ENCODE measurements at regions not wholly inside any gene's neighbourhood (a gene's known extent, or its start where the extent isn't known, plus 50 kb on each side); places are given as distances from the start of the nearest gene placed in this dataset.

- DNase-seq (ENCODE audit: low spot score): no peak
These were observed 1631.5 kb upstream of the LRRTM3 start for GRCh38 chr10:65294329-65294728.

GRCh38 chr10:65301181-65301580 is 1624.7 kb upstream of the LRRTM3 start:
- no peak for DNase-seq (ENCODE audit: low spot score)

GRCh38 chr10:65306201-65306600 is 1619.6 kb upstream of the LRRTM3 start:
- DNase-seq (ENCODE audit: low spot score): no peak

GRCh38 chr10:65312876-65313275 is 1613.0 kb upstream of the LRRTM3 start:
- no peak for DNase-seq (ENCODE audit: low spot score)

GRCh38 chr10:65313406-65313805 is 1612.4 kb upstream of the LRRTM3 start:
- DNase-seq (ENCODE audit: low spot score): no peak

- no peak for DNase-seq (ENCODE audit: low spot score)
These were observed 1611.6 kb upstream of the LRRTM3 start for GRCh38 chr10:65314253-65314652.

- DNase-seq (ENCODE audit: low spot score): peak; percentile 2
These were observed 1606.3 kb upstream of the LRRTM3 start for GRCh38 chr10:65319493-65319892.

- no peak for DNase-seq (ENCODE audit: low spot score)
These were observed 1605.4 kb upstream of the LRRTM3 start for GRCh38 chr10:65320236-65321026.

- no peak for DNase-seq (ENCODE audit: low spot score)
These were observed 1602.0 kb upstream of the LRRTM3 start for GRCh38 chr10:65323802-65324201.

GRCh38 chr10:65325913-65326312 is 1599.9 kb upstream of the LRRTM3 start:
- no peak for DNase-seq (ENCODE audit: low spot score)

- no peak for DNase-seq (ENCODE audit: low spot score)
These were observed 1597.3 kb upstream of the LRRTM3 start for GRCh38 chr10:65328486-65328885.

- DNase-seq (ENCODE audit: low spot score): no peak
These were observed 1590.5 kb upstream of the LRRTM3 start for GRCh38 chr10:65335311-65335710.

GRCh38 chr10:65340340-65340739 is 1585.5 kb upstream of the LRRTM3 start:
- no peak for DNase-seq (ENCODE audit: low spot score)

GRCh38 chr10:65341323-65341925 is 1584.4 kb upstream of the LRRTM3 start:
- no peak for DNase-seq (ENCODE audit: low spot score)

GRCh38 chr10:65342245-65342644 is 1583.6 kb upstream of the LRRTM3 start:
- DNase-seq (ENCODE audit: low spot score): no peak

- no peak for DNase-seq (ENCODE audit: low spot score)
These were observed 1579.4 kb upstream of the LRRTM3 start for GRCh38 chr10:65346466-65346865.

- no peak for DNase-seq (ENCODE audit: low spot score)
These were observed 1577.2 kb upstream of the LRRTM3 start for GRCh38 chr10:65348637-65349036.

- no peak for DNase-seq (ENCODE audit: low spot score)
These were observed 1575.2 kb upstream of the LRRTM3 start for GRCh38 chr10:65350611-65351010.

- DNase-seq (ENCODE audit: low spot score): no peak
These were observed 1570.6 kb upstream of the LRRTM3 start for GRCh38 chr10:65355141-65355680.

GRCh38 chr10:65358565-65358964 is 1567.3 kb upstream of the LRRTM3 start:
- DNase-seq (ENCODE audit: low spot score): peak; percentile 39

- DNase-seq (ENCODE audit: low spot score): no peak
These were observed 1565.3 kb upstream of the LRRTM3 start for GRCh38 chr10:65360497-65360896.

- no peak for DNase-seq (ENCODE audit: low spot score)
These were observed 1560.0 kb upstream of the LRRTM3 start for GRCh38 chr10:65365878-65366277.

GRCh38 chr10:65367706-65368105 is 1558.1 kb upstream of the LRRTM3 start:
- DNase-seq (ENCODE audit: low spot score): no peak

GRCh38 chr10:65375528-65375927 is 1550.3 kb upstream of the LRRTM3 start:
- no peak for DNase-seq (ENCODE audit: low spot score)
